CD14-positive monocyte (primary cell): ENCODE measurements at regions not wholly inside any gene's neighbourhood (a gene's known extent, or its start where the extent isn't known, plus 50 kb on each side); places are given as distances from the start of the nearest gene placed in this dataset.

Experiments
- DNase-seq, 3 donors: peaks; one replicate each; pipeline ENCODE4 v3.0.0-alpha.2; 2011 to 2022
- H2AFZ ChIP-seq: 2 replicates; pipeline ENCODE4 v1.6.0; 2012; ENCODE audit warnings: mild to moderate bottlenecking, low read depth, low read length, inconsistent platforms; ENCODE audit not compliant: insufficient read depth, poor library complexity, severe bottlenecking
- H3K27ac ChIP-seq, 2 donors: 1 replicate in 1 of 2; 2 replicates in 1 of 2; pipeline ENCODE4 v1.5.1; 2012 to 2013; ENCODE audit warnings: low read length in 2 of 2, control low read depth in 1 of 2, inconsistent platforms in 1 of 2, low read depth in 1 of 2, mild to moderate bottlenecking in 1 of 2
- H3K27me3 ChIP-seq, 2 donors: one replicate each; pipeline versions ENCODE4 v1.6.0 to v1.6.1; 2011 to 2013; ENCODE audit warnings: low read length in 2 of 2; ENCODE audit not compliant: control insufficient read depth in 2 of 2, insufficient read depth in 2 of 2
- H3K36me3 ChIP-seq, 2 donors: replicated peaks in 1 of 2; 1 replicate in 1 of 2; 2 replicates in 1 of 2; pipeline versions ENCODE4 v1.5.1 to v1.6.1; 2012 to 2013; ENCODE audit warnings: low read length in 2 of 2, control low read depth in 1 of 2, inconsistent platforms in 1 of 2, mild to moderate bottlenecking in 1 of 2; ENCODE audit not compliant: insufficient read depth in 2 of 2, control insufficient read depth in 1 of 2
- H3K4me1 ChIP-seq, 2 donors: 1 replicate in 1 of 2; 2 replicates in 1 of 2; pipeline versions ENCODE4 v1.5.1 to v1.6.1; 2012 to 2013; ENCODE audit warnings: low read length in 2 of 2, control low read depth in 1 of 2, inconsistent platforms in 1 of 2, mild to moderate bottlenecking in 1 of 2, moderate library complexity in 1 of 2; ENCODE audit not compliant: insufficient read depth in 2 of 2, control insufficient read depth in 1 of 2
- H3K4me2 ChIP-seq: replicated peaks from 2 replicates; pipeline ENCODE3; 2012; ENCODE audit warnings: low read length, moderate library complexity, mild to moderate bottlenecking; ENCODE audit not compliant: poor library complexity, severe bottlenecking; ENCODE audit errors: extremely low read depth
- H3K4me3 ChIP-seq, 3 experiments: fragments of 200-600 bp in 1 of 3; sonication (generic) in 1 of 3; replicated peaks in 1 of 3; 1 replicate in 2 of 3; 2 replicates in 1 of 3; pipeline ENCODE4 v1.5.1; 2011 to 2013; ENCODE audit warnings: low read length in 3 of 3, mild to moderate bottlenecking in 3 of 3, control low read depth in 2 of 3, low read depth in 2 of 3, inconsistent platforms in 1 of 3, moderate library complexity in 1 of 3
- H3K79me2 ChIP-seq: 2 replicates; pipeline ENCODE4 v1.6.0; 2012; ENCODE audit warnings: mild to moderate bottlenecking, control low read depth, inconsistent platforms, low read length, moderate library complexity; ENCODE audit not compliant: insufficient read depth
- H3K9ac ChIP-seq: 2 replicates; pipeline ENCODE4 v1.6.0; 2017; ENCODE audit warnings: low read length, mild to moderate bottlenecking; ENCODE audit not compliant: insufficient read depth, poor library complexity, severe bottlenecking
- H3K9me3 ChIP-seq, 2 donors: replicated peaks in 1 of 2; 1 replicate in 1 of 2; 2 replicates in 1 of 2; pipeline versions ENCODE4 v1.5.1 to v1.6.1; 2012 to 2013; ENCODE audit warnings: low read length in 2 of 2, control low read depth in 1 of 2; ENCODE audit not compliant: control insufficient read depth in 1 of 2, insufficient read depth in 1 of 2
- H4K20me1 ChIP-seq: 2 replicates; pipeline ENCODE4 v1.6.0; 2012; ENCODE audit warnings: mild to moderate bottlenecking, low read length, control low read depth, moderate library complexity; ENCODE audit not compliant: insufficient read depth
- H3K27ac Mint-ChIP-seq, 7 donors: one replicate each; pipeline ENCODE4 v1.8.0; 2020; ENCODE audit warnings: mild to moderate bottlenecking in 7 of 7, mixed read lengths in 7 of 7, moderate library complexity in 6 of 7, inconsistent platforms in 2 of 7
- H3K27me3 Mint-ChIP-seq, 3 donors: one replicate each; pipeline ENCODE4 v1.8.0; 2021 to 2022; ENCODE audit warnings: low read depth in 3 of 3, mild to moderate bottlenecking in 3 of 3, mixed read lengths in 3 of 3, moderate library complexity in 3 of 3, inconsistent platforms in 1 of 3
- H3K36me3 Mint-ChIP-seq, 2 donors: one replicate each; pipeline ENCODE4 v1.8.0; 2020; ENCODE audit warnings: mixed read lengths in 2 of 2, inconsistent platforms in 1 of 2, mild to moderate bottlenecking in 1 of 2
- H3K4me1 Mint-ChIP-seq: one replicate; pipeline ENCODE4 v1.8.0; 2020; ENCODE audit warnings: mild to moderate bottlenecking, mixed read lengths
- H3K4me3 Mint-ChIP-seq, 2 donors: one replicate each; pipeline ENCODE4 v1.8.0; 2020; ENCODE audit warnings: mild to moderate bottlenecking in 2 of 2, mixed read lengths in 2 of 2, moderate library complexity in 1 of 2
- H3K9me3 Mint-ChIP-seq, 7 donors: one replicate each; pipeline ENCODE4 v1.8.0; 2020 to 2022; ENCODE audit warnings: mixed read lengths in 7 of 7, mild to moderate bottlenecking in 6 of 7, moderate library complexity in 6 of 7, inconsistent platforms in 2 of 7
- CTCF ChIP-seq: fragments of 200-600 bp; IDR thresholded peaks from one replicate; pipeline ENCODE4 v1.8.0; 2022; ENCODE audit warnings: antibody characterized with exemption, mild to moderate bottlenecking
- WGBS: methylation state at CpG from one replicate; pipeline ENCODE4 v1.1.5; 2013; ENCODE audit warnings: missing lambda C conversion rate; ENCODE audit not compliant: insufficient coverage; 5-methylcytosine and 5-hydroxymethylcytosine counted together
- intact Hi-C, 2 donors: fragments of 100-400 bp; cut with micrococcal nuclease; formaldehyde crosslinking; loops; one replicate each; pipeline versions ENCODE4 v1.15.0 to v1.15.1; 2023

- no peak overlapping the region for H3K4me3 ChIP-seq
- no peaks in the 10 kb centered on the region for H3K27me3 ChIP-seq
- H3K4me2 ChIP-seq, result no peak overlapping the region
- no peak for TF ChIP-seq CTCF
- Mint-ChIP-seq H3K36me3 (no peaks in the 10 kb centered on the region), H3K4me3 (no peak overlapping the region), H3K27me3 (peaks cover 0 to 5% (median 1%) of the 10 kb centered on the region in 3 donors), H3K4me1 (no peaks in the 10 kb centered on the region), H3K27ac (no peak overlapping the region), H3K9me3 (peaks cover 0 to 11% (median 2%) of the 10 kb centered on the region in 7 donors)
- H3K79me2 ChIP-seq, result no peaks in the 10 kb centered on the region
- H3K36me3 ChIP-seq, result no peaks in the 10 kb centered on the region
- H3K9me3 ChIP-seq, result no peaks in the 10 kb centered on the region
- no peak overlapping the region for H3K27ac ChIP-seq
- H3K9ac ChIP-seq, result no peak overlapping the region
- no peaks in the 10 kb centered on the region for H3K4me1 ChIP-seq
- intact Hi-C loops, result no loop called here
- no peak overlapping the region for H2AFZ ChIP-seq
- DNase-seq, result no peak
- no peaks in the 10 kb centered on the region for H4K20me1 ChIP-seq
Measured at GRCh38 chr10:10038348-10038747, 979.3 kb upstream of the CELF2 start.

DNA sequence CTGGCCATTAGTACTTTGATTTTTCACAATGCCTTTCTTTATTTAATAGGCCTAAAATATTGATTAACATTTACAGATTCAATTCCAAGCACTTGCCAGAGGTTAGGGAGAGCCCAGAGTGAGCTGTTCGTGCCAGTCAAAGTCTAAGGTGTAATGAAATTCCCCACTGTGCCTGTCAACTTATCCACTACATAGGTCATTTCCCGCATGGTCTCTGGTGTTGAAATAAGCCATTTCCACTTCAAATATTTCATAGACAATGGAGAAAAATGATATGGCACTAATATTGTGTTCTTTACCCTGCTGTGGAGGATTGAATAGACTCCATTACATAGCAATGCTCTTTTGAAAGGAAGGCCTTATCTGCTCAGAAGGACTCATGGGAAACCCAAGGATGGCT lies 978.1 kb upstream of the CELF2 start:
- Mint-ChIP-seq H3K4me3 (no peak overlapping the region), H3K27ac (no peak overlapping the region), H3K4me1 (no peaks in the 10 kb centered on the region), H3K9me3 (peaks cover 0 to 11% (median 2%) of the 10 kb centered on the region in 7 donors), H3K36me3 (no peaks in the 10 kb centered on the region), H3K27me3 (peaks cover 0 to 5% (median 1%) of the 10 kb centered on the region in 3 donors)
- DNase-seq, result no peak
- Histone ChIP-seq H3K9me3 (no peaks in the 10 kb centered on the region), H2AFZ (no peak overlapping the region), H3K36me3 (no peaks in the 10 kb centered on the region), H3K4me2 (no peak overlapping the region), H3K9ac (no peak overlapping the region), H3K79me2 (no peaks in the 10 kb centered on the region), H4K20me1 (no peaks in the 10 kb centered on the region), H3K27ac (no peak overlapping the region), H3K4me1 (no peaks in the 10 kb centered on the region), H3K27me3 (no peaks in the 10 kb centered on the region), H3K4me3 (no peak overlapping the region)
- no CpG with 5 or more reads among the region's 2 CpGs for WGBS
- intact Hi-C loops, result no loop called here
- no peak for TF ChIP-seq CTCF
